DMS153 treated with DMSO at 0.1 percent for 48 hours (cell line): ENCODE measurements at regions not wholly inside any gene's neighbourhood (a gene's known extent, or its start where the extent isn't known, plus 50 kb on each side); places are given as distances from the start of the nearest gene placed in this dataset.

Experiments
- DNase-seq: peaks from one replicate; lab custom pipeline; 2025; ENCODE audit not compliant: unreplicated experiment; lab: John Stamatoyannopoulos, UW

DNA sequence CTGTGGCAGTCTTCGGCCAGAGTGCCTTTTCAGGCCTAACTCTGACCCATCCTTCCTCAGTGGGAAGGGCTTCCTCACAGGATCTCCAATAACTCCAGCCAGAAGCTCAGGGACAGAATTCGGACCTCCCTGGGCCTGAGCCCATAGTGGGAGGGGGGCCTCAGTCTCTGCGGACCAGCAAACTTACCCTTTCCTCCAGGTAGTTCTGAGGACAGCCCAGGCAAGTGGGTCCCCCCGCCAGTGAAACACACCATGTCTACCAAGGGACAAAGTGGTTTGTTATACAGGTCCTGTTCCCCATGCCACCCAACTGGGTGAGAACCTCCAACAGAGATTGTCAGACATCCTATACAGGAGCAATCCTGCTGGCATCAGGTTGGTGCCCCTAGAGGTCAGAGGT, 350.4 kb downstream of the RAB28 start:
- DNase-seq = no peak

DNA sequence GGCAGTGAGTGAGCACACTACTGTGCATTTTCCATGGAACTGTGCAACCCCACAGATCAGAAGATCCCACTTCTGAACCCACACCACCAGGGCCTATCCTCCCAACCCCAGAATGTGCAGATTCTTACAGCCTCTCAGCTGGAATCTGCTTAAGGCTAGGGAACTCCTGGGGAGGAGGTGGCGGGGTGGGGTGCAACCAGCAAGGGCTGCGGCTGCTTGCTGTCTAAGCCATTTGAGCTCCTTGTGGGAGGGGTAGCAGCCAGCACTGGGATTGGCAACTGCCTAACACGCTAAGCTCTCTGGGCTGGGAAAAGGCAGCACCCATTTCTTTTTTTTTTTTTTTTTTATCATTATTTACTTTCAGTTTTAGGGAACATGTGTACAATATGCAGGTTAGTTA, 353.3 kb downstream of the RAB28 start:
- no peak for DNase-seq

DNA sequence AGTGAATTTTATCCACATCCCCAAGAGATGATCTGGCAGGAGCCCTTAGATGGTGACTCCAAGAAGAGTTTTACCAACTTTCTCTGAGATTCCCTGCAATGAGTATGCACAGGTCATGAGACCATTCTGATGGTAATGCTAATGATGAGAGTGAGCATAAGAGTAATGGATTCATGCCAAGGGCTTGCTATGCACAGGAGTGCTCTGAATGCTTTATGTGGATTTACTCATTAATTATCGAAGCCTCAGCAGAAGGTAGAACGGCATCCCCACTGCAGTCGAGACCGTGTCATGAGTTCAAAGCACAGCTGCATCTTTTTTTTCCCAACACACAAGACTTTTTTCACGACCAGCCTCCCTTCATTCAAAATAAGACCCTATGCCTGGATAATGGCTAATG, 355.0 kb downstream of the RAB28 start:
- DNase-seq = no peak

- DNase-seq = no peak
These were observed 356.9 kb downstream of the RAB28 start for GRCh38 chr4:13126976-13127910.

DNA sequence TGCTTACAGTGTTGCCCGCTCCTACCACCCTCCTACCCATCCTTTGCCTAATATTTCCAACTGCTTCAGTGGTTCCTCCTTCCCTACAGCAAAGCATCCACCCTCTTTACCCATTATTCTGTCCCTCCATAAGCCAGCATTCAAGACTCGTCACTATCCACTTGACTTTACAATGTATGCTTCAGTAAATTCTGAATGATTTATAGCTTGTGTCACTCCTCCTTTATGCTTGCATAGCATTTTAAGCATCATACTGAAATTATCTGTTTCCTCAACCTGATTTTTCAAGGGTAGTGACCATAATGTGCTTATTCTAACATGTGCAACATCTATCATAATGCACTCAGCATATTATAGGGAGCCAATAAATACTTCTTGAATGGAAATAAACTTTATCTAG, 365.5 kb downstream of the RAB28 start:
- DNase-seq = no peak

GRCh38 chr4:13117185-13117584, 367.0 kb downstream of the RAB28 start:
- no peak for DNase-seq

GRCh38 chr4:13112030-13112429, 372.1 kb downstream of the RAB28 start:
- no peak for DNase-seq

GRCh38 chr4:13109536-13109935, 374.6 kb downstream of the RAB28 start:
- no peak for DNase-seq

- no peak for DNase-seq
These were observed 376.0 kb downstream of the RAB28 start for GRCh38 chr4:13108096-13108495.

- DNase-seq = no peak
These were observed 380.6 kb downstream of the RAB28 start for GRCh38 chr4:13103382-13104015.

DNA sequence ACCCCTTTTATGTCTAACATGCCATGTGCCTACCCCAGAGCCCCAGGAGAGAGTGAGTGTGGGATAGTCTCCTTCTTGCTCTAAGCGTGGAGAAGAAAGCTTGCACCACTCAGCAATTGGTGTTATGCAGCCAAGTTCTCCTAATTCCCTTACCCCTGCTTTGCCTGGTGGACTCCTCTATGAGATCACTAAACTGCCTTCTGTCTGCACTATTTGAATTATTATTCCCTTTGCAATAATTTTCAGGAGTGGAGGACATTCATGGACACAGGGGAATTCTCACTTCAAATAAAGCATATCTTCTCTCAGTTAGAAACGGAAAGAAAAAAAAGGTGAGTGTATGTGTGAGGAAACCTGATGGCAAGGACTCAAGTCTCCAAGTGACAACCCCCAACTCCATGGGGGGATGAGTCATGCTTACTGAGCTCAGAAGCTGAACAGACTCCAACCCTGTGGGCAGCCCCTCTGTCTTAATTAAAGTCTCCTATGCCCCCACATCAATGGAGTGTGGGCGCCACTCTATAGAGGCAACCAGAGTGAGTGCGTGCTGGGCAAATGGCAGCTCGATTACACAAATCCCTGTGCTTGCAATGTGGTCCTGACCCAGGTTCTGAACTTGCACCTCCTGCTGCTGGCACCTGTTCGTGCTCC, 381.9 kb downstream of the RAB28 start:
- DNase-seq = no peak

DNA sequence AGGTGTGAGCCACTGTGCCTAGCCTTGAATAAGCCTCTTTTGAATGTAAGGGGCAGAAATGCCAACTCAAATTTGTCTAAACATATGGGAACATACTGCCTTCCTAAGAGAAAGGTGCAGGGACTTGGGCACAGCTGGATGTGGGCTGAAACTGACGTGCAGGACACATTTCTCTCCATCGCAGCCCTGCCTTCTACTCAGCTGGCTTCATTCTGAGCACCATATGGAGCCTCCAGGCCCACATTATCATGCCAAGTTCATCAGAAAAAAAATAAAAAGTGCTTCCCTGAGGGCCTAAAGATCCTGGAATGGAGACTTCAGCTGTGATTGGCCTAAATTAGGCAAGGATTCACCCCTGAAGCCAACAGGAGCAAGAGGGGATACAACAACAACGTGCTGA, 386.2 kb downstream of the RAB28 start:
- DNase-seq = no peak

DNA sequence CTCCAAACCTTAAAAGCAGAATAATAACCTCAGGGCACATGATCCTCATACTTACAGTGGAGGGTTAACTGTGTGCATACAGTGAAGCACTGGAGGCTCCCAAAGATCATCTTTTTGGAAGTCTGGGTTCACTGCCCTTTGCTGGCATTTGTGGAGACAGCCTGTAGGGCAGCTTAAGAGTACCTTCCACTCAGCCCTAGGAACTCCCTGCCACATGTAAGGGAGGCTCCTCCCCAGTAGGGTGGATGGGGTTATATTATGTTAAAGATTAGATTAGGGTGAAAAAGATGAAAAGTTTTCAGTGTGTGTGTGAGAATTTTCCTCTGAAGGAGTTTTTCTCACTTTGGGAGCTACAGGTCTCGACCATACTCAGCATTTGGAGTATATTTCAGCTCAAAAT, 388.4 kb downstream of the RAB28 start:
- DNase-seq = no peak

DNA sequence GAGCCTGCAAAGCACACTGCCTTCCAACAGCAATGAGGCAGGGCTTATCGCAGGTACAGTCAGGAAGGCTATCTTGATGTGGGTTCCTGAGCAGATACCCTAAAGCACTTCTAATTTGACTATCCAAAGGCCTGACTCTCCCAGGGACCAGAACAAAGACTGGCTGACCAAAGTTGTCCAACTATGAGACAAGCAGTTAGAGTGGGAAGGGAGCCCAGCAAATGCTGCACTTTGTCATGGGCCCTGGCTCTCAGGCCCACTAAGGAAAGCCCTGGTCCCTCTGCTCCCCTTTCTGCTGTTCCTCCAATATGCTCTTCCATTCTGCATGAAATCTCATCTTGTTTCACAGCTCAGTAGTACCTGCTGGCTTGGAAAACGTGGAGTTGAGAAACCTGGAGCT, 391.0 kb downstream of the RAB28 start:
- DNase-seq = no peak

- no peak for DNase-seq
These were observed 391.4 kb downstream of the RAB28 start for GRCh38 chr4:13092702-13093101.

GRCh38 chr4:13089659-13089998, 394.5 kb downstream of the RAB28 start:
- no peak for DNase-seq

DNA sequence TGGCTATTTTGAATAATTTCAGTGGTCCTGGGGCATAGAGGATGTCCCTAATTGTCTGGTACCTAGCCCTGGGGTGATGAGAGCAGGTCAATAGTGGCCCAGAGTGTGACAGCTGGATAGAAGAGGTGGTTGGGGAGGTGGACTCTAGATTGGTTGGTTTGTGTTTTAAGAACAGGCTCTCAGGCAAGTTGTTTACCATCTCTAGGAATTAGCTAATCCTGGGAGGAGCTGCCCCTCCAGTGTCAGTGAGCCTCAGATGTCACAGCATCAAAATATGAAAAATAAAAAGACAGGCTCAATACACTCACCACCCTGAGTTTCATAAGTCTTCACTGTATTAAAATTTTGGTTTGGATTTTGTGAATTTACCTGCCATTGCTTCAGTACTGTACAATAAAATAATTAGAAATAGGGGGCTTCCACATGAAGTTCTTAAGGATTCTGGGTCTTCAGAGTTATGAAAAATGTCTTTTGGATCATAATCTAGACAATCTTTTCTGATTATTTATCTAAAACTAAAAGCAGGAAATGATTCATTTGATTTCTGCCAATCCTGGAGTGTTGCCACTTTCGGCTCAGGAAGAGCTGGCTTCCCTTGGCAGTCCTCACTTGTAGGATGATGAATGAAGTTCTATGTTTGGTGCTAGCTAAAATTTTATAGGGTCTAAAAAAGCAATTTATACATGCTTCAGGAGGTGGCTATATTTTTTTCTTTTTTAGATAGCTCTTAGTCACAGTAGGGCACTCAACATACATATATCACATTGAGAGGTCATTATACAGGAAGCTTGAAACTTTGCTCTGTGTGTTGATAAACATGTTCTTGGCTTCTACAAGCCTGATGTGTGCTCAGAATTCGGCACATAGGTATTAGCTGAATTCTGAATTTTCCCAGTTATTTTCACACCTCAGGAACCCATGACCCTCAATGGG, 395.1 kb downstream of the RAB28 start:
- DNase-seq = no peak

DNA sequence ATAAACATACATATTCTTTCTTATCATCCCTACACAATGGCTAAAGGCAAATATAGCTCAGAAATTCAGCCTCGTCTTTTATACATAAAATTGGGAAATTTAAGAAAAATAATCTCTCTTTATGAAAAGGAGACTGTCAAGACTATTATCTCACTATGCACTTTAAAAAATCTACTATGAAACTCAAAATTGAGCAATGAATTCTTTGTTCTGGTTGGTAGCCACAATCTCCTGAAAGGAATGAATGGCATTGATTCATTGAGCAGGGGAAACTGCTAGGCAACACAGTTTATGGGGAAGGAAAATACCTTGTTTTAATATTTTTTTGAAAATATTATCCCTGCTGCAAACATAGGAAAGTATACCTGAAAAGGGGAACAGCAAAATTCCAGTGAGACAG, 397.1 kb downstream of the RAB28 start:
- DNase-seq = no peak

GRCh38 chr4:13084210-13084609, 399.9 kb downstream of the RAB28 start:
- DNase-seq = no peak

DNA sequence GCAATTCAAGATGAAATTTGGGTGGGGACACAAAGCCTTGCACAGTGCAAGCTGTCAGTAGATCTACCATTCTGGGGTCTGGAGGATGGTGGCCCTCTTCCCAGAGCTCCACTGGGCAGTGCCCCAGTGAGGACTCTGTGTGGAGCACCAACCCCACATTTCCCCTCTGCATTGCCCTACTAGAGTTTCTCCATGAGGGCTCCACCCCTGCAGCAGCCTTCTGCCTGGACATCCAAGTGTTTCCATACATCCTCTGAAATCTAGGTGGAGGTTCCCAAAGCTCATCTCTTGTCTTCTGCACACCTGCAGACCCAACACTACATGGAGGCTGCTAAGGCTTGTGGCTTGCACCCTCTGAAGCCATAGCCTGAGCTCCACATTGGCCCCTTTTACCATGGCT, 402.3 kb downstream of the RAB28 start:
- DNase-seq = no peak

DNA sequence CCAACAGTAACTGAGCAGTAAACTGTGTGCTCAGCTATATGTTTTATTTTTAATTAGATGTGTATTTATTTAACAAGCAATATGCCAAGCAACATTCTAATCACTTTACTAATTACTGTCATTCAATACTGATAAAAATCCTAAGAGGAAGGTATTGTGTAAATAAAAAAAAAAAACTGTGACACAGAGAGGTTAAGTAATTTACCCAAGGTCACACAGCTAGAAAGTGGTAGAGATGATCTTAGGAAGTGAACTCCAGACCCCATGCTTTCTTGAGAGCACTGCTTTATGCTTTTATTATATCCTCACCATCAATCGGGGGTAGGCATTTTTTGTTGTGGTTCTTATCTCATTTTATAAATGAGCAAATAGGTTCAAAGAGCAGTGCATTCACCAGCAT, 417.1 kb downstream of the RAB28 start:
- no peak for DNase-seq
